ENCODE measurements at regions not wholly inside any gene's neighbourhood (a gene's known extent, or its start where the extent isn't known, plus 50 kb on each side); places are given as distances from the start of the nearest gene placed in this dataset.

- no peak for DNase-seq
Measured at GRCh38 chr1:18021242-18021641, 86.4 kb upstream of the IGSF21 start.

- no peak for DNase-seq
Measured at GRCh38 chr1:18032172-18032859, 75.3 kb upstream of the IGSF21 start.

GRCh38 chr1:18035145-18035544, 72.5 kb upstream of the IGSF21 start:
- DNase-seq: no peak

GRCh38 chr1:18037651-18038050, 69.9 kb upstream of the IGSF21 start:
- DNase-seq: peak; percentile 48

GRCh38 chr1:18038051-18038450, 69.5 kb upstream of the IGSF21 start:
- no peak for DNase-seq

GRCh38 chr1:18039102-18039501, 68.5 kb upstream of the IGSF21 start:
- DNase-seq: no peak

- DNase-seq: no peak
Measured at GRCh38 chr1:18041102-18041501, 66.5 kb upstream of the IGSF21 start.

- no peak for DNase-seq
Measured at GRCh38 chr1:18041685-18042355, 65.8 kb upstream of the IGSF21 start.

- DNase-seq: no peak
Measured at GRCh38 chr1:18043871-18044270, 63.7 kb upstream of the IGSF21 start.

GRCh38 chr1:18045203-18045602, 62.4 kb upstream of the IGSF21 start:
- DNase-seq: no peak

- DNase-seq: no peak
Measured at GRCh38 chr1:18045621-18046020, 62.0 kb upstream of the IGSF21 start.

GRCh38 chr1:18047122-18047521, 60.5 kb upstream of the IGSF21 start:
- no peak for DNase-seq

- DNase-seq: no peak
Measured at GRCh38 chr1:18049228-18049627, 58.4 kb upstream of the IGSF21 start.

- DNase-seq: no peak
Measured at GRCh38 chr1:18052671-18053070, 54.9 kb upstream of the IGSF21 start.

GRCh38 chr1:18055156-18055555, 52.4 kb upstream of the IGSF21 start:
- DNase-seq: no peak

- no peak for DNase-seq
Measured at GRCh38 chr1:18056545-18056944, 51.1 kb upstream of the IGSF21 start.

- no peak for DNase-seq
Measured at GRCh38 chr1:18057623-18058022, 50.0 kb upstream of the IGSF21 start.

All from NCI-H2029 treated with DMSO at 0.1 percent for 48 hours (cell line).